HG03558 (cell line): ENCODE measurements at regions not wholly inside any gene's neighbourhood (a gene's known extent, or its start where the extent isn't known, plus 50 kb on each side); places are given as distances from the start of the nearest gene placed in this dataset.

ENCODE experiments used
- ATAC-seq: cut with Tn5 transposase; IDR thresholded peaks from one replicate; pipeline ENCODE4 v1.9.1; 2021; ENCODE audit warnings: moderate number of reproducible peaks; ENCODE audit not compliant: unreplicated experiment; ENCODE audit errors: extremely low read depth

GRCh38 chr12:124450376-124450750 lies 117.0 kb downstream of the NCOR2 start:
- no peak for ATAC-seq

GRCh38 chr12:124449623-124450375 lies 117.6 kb downstream of the NCOR2 start:
- no peak for ATAC-seq

- ATAC-seq, result no peak
These were observed 118.3 kb downstream of the NCOR2 start for GRCh38 chr12:124448955-124449622.

- no peak for ATAC-seq
These were observed 119.0 kb downstream of the NCOR2 start for GRCh38 chr12:124448241-124448954.

- ATAC-seq, result no peak
These were observed 121.0 kb downstream of the NCOR2 start for GRCh38 chr12:124446364-124446763.

GRCh38 chr12:124445826-124446225 lies 121.6 kb downstream of the NCOR2 start:
- ATAC-seq, result no peak

GRCh38 chr12:124445121-124445718 lies 122.2 kb downstream of the NCOR2 start:
- ATAC-seq, result no peak

- ATAC-seq, result no peak
These were observed 123.3 kb downstream of the NCOR2 start for GRCh38 chr12:124443931-124444712.

GRCh38 chr12:124442772-124443445 lies 124.5 kb downstream of the NCOR2 start:
- no peak for ATAC-seq

- no peak for ATAC-seq
These were observed 125.1 kb downstream of the NCOR2 start for GRCh38 chr12:124442281-124442680.

- no peak for ATAC-seq
These were observed 125.8 kb downstream of the NCOR2 start for GRCh38 chr12:124441443-124442194.

GRCh38 chr12:124440841-124441381 lies 126.5 kb downstream of the NCOR2 start:
- ATAC-seq, result no peak

- no peak for ATAC-seq
These were observed 127.3 kb downstream of the NCOR2 start for GRCh38 chr12:124440031-124440626.

- ATAC-seq, result no peak
These were observed 128.9 kb downstream of the NCOR2 start for GRCh38 chr12:124438437-124439056.

- no peak for ATAC-seq
These were observed 129.6 kb downstream of the NCOR2 start for GRCh38 chr12:124437617-124438436.

- no peak for ATAC-seq
These were observed 130.3 kb downstream of the NCOR2 start for GRCh38 chr12:124437121-124437520.

- no peak for ATAC-seq
These were observed 131.0 kb downstream of the NCOR2 start for GRCh38 chr12:124436366-124436765.
